GM19372 (cell line): ENCODE measurements at regions not wholly inside any gene's neighbourhood (a gene's known extent, or its start where the extent isn't known, plus 50 kb on each side); places are given as distances from the start of the nearest gene placed in this dataset.

Experiments
- ATAC-seq: cut with Tn5 transposase; IDR thresholded peaks from one replicate; pipeline ENCODE4 v1.9.1; 2021; ENCODE audit warnings: mild to moderate bottlenecking, low read depth, moderate library complexity; ENCODE audit not compliant: unreplicated experiment

- peak; percentile 99 for ATAC-seq
These were observed 157.6 kb downstream of the HERPUD2 start for GRCh38 chr7:35537067-35538023.

- ATAC-seq = no peak
These were observed 158.5 kb downstream of the HERPUD2 start for GRCh38 chr7:35536396-35536826.

- no peak for ATAC-seq
These were observed 161.0 kb downstream of the HERPUD2 start for GRCh38 chr7:35533902-35534301.

GRCh38 chr7:35530124-35531109, 164.5 kb downstream of the HERPUD2 start:
- ATAC-seq = no peak

- ATAC-seq = no peak
These were observed 165.2 kb downstream of the HERPUD2 start for GRCh38 chr7:35529713-35530112.

- no peak for ATAC-seq
These were observed 166.5 kb downstream of the HERPUD2 start for GRCh38 chr7:35528381-35528977.

- ATAC-seq = no peak
These were observed 168.3 kb downstream of the HERPUD2 start for GRCh38 chr7:35526645-35527044.

GRCh38 chr7:35524112-35524804, 170.7 kb downstream of the HERPUD2 start:
- ATAC-seq = no peak

- ATAC-seq = no peak
These were observed 171.6 kb downstream of the HERPUD2 start for GRCh38 chr7:35523292-35523691.

GRCh38 chr7:35522697-35523096, 172.2 kb downstream of the HERPUD2 start:
- ATAC-seq = no peak

GRCh38 chr7:35521941-35522340, 173.0 kb downstream of the HERPUD2 start:
- no peak for ATAC-seq

- ATAC-seq = no peak
These were observed 173.9 kb downstream of the HERPUD2 start for GRCh38 chr7:35520810-35521625.

GRCh38 chr7:35519971-35520809, 174.7 kb downstream of the HERPUD2 start:
- ATAC-seq = peak; percentile 80

GRCh38 chr7:35518767-35519166, 176.2 kb downstream of the HERPUD2 start:
- ATAC-seq = no peak

- ATAC-seq = no peak
These were observed 178.4 kb downstream of the HERPUD2 start for GRCh38 chr7:35516498-35516897.

GRCh38 chr7:35513828-35514227, 181.1 kb downstream of the HERPUD2 start:
- no peak for ATAC-seq

- ATAC-seq = no peak
These were observed 181.7 kb downstream of the HERPUD2 start for GRCh38 chr7:35513195-35513594.

- no peak for ATAC-seq
These were observed 182.2 kb downstream of the HERPUD2 start for GRCh38 chr7:35512716-35513115.
